CD14-positive monocyte (primary cell): ENCODE measurements at regions not wholly inside any gene's neighbourhood (a gene's known extent, or its start where the extent isn't known, plus 50 kb on each side); places are given as distances from the start of the nearest gene placed in this dataset.

Source experiments
- DNase-seq, 3 donors: peaks; one replicate each; pipeline ENCODE4 v3.0.0-alpha.2; 2011 to 2022
- H2AFZ ChIP-seq: 2 replicates; pipeline ENCODE4 v1.6.0; 2012; ENCODE audit warnings: mild to moderate bottlenecking, low read depth, low read length, inconsistent platforms; ENCODE audit not compliant: insufficient read depth, poor library complexity, severe bottlenecking
- H3K27ac ChIP-seq, 2 donors: 1 replicate in 1 of 2; 2 replicates in 1 of 2; pipeline ENCODE4 v1.5.1; 2012 to 2013; ENCODE audit warnings: low read length in 2 of 2, control low read depth in 1 of 2, inconsistent platforms in 1 of 2, low read depth in 1 of 2, mild to moderate bottlenecking in 1 of 2
- H3K27me3 ChIP-seq, 2 donors: one replicate each; pipeline versions ENCODE4 v1.6.0 to v1.6.1; 2011 to 2013; ENCODE audit warnings: low read length in 2 of 2; ENCODE audit not compliant: control insufficient read depth in 2 of 2, insufficient read depth in 2 of 2
- H3K36me3 ChIP-seq, 2 donors: replicated peaks in 1 of 2; 1 replicate in 1 of 2; 2 replicates in 1 of 2; pipeline versions ENCODE4 v1.5.1 to v1.6.1; 2012 to 2013; ENCODE audit warnings: low read length in 2 of 2, control low read depth in 1 of 2, inconsistent platforms in 1 of 2, mild to moderate bottlenecking in 1 of 2; ENCODE audit not compliant: insufficient read depth in 2 of 2, control insufficient read depth in 1 of 2
- H3K4me1 ChIP-seq, 2 donors: 1 replicate in 1 of 2; 2 replicates in 1 of 2; pipeline versions ENCODE4 v1.5.1 to v1.6.1; 2012 to 2013; ENCODE audit warnings: low read length in 2 of 2, control low read depth in 1 of 2, inconsistent platforms in 1 of 2, mild to moderate bottlenecking in 1 of 2, moderate library complexity in 1 of 2; ENCODE audit not compliant: insufficient read depth in 2 of 2, control insufficient read depth in 1 of 2
- H3K4me2 ChIP-seq: replicated peaks from 2 replicates; pipeline ENCODE3; 2012; ENCODE audit warnings: low read length, moderate library complexity, mild to moderate bottlenecking; ENCODE audit not compliant: poor library complexity, severe bottlenecking; ENCODE audit errors: extremely low read depth
- H3K4me3 ChIP-seq, 3 experiments: fragments of 200-600 bp in 1 of 3; sonication (generic) in 1 of 3; replicated peaks in 1 of 3; 1 replicate in 2 of 3; 2 replicates in 1 of 3; pipeline ENCODE4 v1.5.1; 2011 to 2013; ENCODE audit warnings: low read length in 3 of 3, mild to moderate bottlenecking in 3 of 3, control low read depth in 2 of 3, low read depth in 2 of 3, inconsistent platforms in 1 of 3, moderate library complexity in 1 of 3
- H3K79me2 ChIP-seq: 2 replicates; pipeline ENCODE4 v1.6.0; 2012; ENCODE audit warnings: mild to moderate bottlenecking, control low read depth, inconsistent platforms, low read length, moderate library complexity; ENCODE audit not compliant: insufficient read depth
- H3K9ac ChIP-seq: 2 replicates; pipeline ENCODE4 v1.6.0; 2017; ENCODE audit warnings: low read length, mild to moderate bottlenecking; ENCODE audit not compliant: insufficient read depth, poor library complexity, severe bottlenecking
- H3K9me3 ChIP-seq, 2 donors: replicated peaks in 1 of 2; 1 replicate in 1 of 2; 2 replicates in 1 of 2; pipeline versions ENCODE4 v1.5.1 to v1.6.1; 2012 to 2013; ENCODE audit warnings: low read length in 2 of 2, control low read depth in 1 of 2; ENCODE audit not compliant: control insufficient read depth in 1 of 2, insufficient read depth in 1 of 2
- H4K20me1 ChIP-seq: 2 replicates; pipeline ENCODE4 v1.6.0; 2012; ENCODE audit warnings: mild to moderate bottlenecking, low read length, control low read depth, moderate library complexity; ENCODE audit not compliant: insufficient read depth
- H3K27ac Mint-ChIP-seq, 7 donors: one replicate each; pipeline ENCODE4 v1.8.0; 2020; ENCODE audit warnings: mild to moderate bottlenecking in 7 of 7, mixed read lengths in 7 of 7, moderate library complexity in 6 of 7, inconsistent platforms in 2 of 7
- H3K27me3 Mint-ChIP-seq, 3 donors: one replicate each; pipeline ENCODE4 v1.8.0; 2021 to 2022; ENCODE audit warnings: low read depth in 3 of 3, mild to moderate bottlenecking in 3 of 3, mixed read lengths in 3 of 3, moderate library complexity in 3 of 3, inconsistent platforms in 1 of 3
- H3K36me3 Mint-ChIP-seq, 2 donors: one replicate each; pipeline ENCODE4 v1.8.0; 2020; ENCODE audit warnings: mixed read lengths in 2 of 2, inconsistent platforms in 1 of 2, mild to moderate bottlenecking in 1 of 2
- H3K4me1 Mint-ChIP-seq: one replicate; pipeline ENCODE4 v1.8.0; 2020; ENCODE audit warnings: mild to moderate bottlenecking, mixed read lengths
- H3K4me3 Mint-ChIP-seq, 2 donors: one replicate each; pipeline ENCODE4 v1.8.0; 2020; ENCODE audit warnings: mild to moderate bottlenecking in 2 of 2, mixed read lengths in 2 of 2, moderate library complexity in 1 of 2
- H3K9me3 Mint-ChIP-seq, 7 donors: one replicate each; pipeline ENCODE4 v1.8.0; 2020 to 2022; ENCODE audit warnings: mixed read lengths in 7 of 7, mild to moderate bottlenecking in 6 of 7, moderate library complexity in 6 of 7, inconsistent platforms in 2 of 7
- CTCF ChIP-seq: fragments of 200-600 bp; IDR thresholded peaks from one replicate; pipeline ENCODE4 v1.8.0; 2022; ENCODE audit warnings: antibody characterized with exemption, mild to moderate bottlenecking
- WGBS: methylation state at CpG from one replicate; pipeline ENCODE4 v1.1.5; 2013; ENCODE audit warnings: missing lambda C conversion rate; ENCODE audit not compliant: insufficient coverage; 5-methylcytosine and 5-hydroxymethylcytosine counted together
- intact Hi-C, 2 donors: fragments of 100-400 bp; cut with micrococcal nuclease; formaldehyde crosslinking; loops; one replicate each; pipeline versions ENCODE4 v1.15.0 to v1.15.1; 2023

GRCh38 chr2:37436323-37436722 is 91.9 kb downstream of the QPCT start:
- WGBS: no CpG with 5 or more reads among the region's 2 CpGs
- DNase-seq: no peak

GRCh38 chr2:37439131-37439642 is 94.8 kb downstream of the QPCT start:
- H3K9me3 Mint-ChIP-seq: peaks cover 8 to 13% (median 10%) of the 10 kb centered on the region in 7 donors
- Histone ChIP-seq H3K27me3 (no peaks in the 10 kb centered on the region), H4K20me1 (no peaks in the 10 kb centered on the region), H3K9me3 (peaks cover 8 to 10% of the 10 kb centered on the region in 2 donors), H3K27ac (no peak overlapping the region), H3K4me3 (no peak overlapping the region), H3K79me2 (no peaks in the 10 kb centered on the region), H3K9ac (no peak overlapping the region), H3K4me1 (no peaks in the 10 kb centered on the region), H3K4me2 (no peak overlapping the region), H3K36me3 (no peaks in the 10 kb centered on the region), H2AFZ (no peak overlapping the region)
- H3K36me3 Mint-ChIP-seq: no peaks in the 10 kb centered on the region
- TF ChIP-seq CTCF: no peak
- no peaks in the 10 kb centered on the region for H3K4me1 Mint-ChIP-seq
- peaks cover 0 to 2% (median 0%) of the 10 kb centered on the region in 3 donors for H3K27me3 Mint-ChIP-seq
- intact Hi-C loops: no loop called here
- no peak overlapping the region for H3K27ac Mint-ChIP-seq
- no peak overlapping the region for H3K4me3 Mint-ChIP-seq
- DNase-seq: no peak

More at GRCh38 chr2:37436323-37436722, 91.9 kb downstream of the QPCT start:
- Mint-ChIP-seq H3K4me3 (no peak overlapping the region), H3K27me3 (peaks cover 0 to 2% (median 1%) of the 10 kb centered on the region in 3 donors), H3K4me1 (no peaks in the 10 kb centered on the region), H3K9me3 (peaks cover 3 to 6% (median 5%) of the 10 kb centered on the region in 7 donors), H3K27ac (no peak overlapping the region), H3K36me3 (no peaks in the 10 kb centered on the region)
- no peak overlapping the region for H3K9ac ChIP-seq
- no peaks in the 10 kb centered on the region for H3K4me1 ChIP-seq
- peaks cover 4% of the 10 kb centered on the region in 2 donors for H3K9me3 ChIP-seq
- no peak overlapping the region for H3K4me3 ChIP-seq
- no peaks in the 10 kb centered on the region for H3K27me3 ChIP-seq
- no peaks in the 10 kb centered on the region for H3K79me2 ChIP-seq
- intact Hi-C loops: no loop called here
- no peak overlapping the region for H2AFZ ChIP-seq
- no peaks in the 10 kb centered on the region for H3K36me3 ChIP-seq
- no peak overlapping the region for H3K27ac ChIP-seq
- H4K20me1 ChIP-seq: no peaks in the 10 kb centered on the region
- no peak for TF ChIP-seq CTCF
- H3K4me2 ChIP-seq: no peak overlapping the region
